HL-60/S4 (cell line): ENCODE measurements at regions not wholly inside any gene's neighbourhood (a gene's known extent, or its start where the extent isn't known, plus 50 kb on each side); places are given as distances from the start of the nearest gene placed in this dataset.
"Not testable (repeated sequence)": the region's sequence is repeated elsewhere in the genome, so short reads cannot be mapped to it uniquely, and the experiment has no call there.

ENCODE experiments used
- in situ Hi-C: fragments of 300-500 bp; cut with MboI; formaldehyde crosslinking; loops from 2 replicates; pipeline ENCODE4 v1.14.3; 2022; ENCODE audit warnings: low sequenced_read_pairs

- in situ Hi-C loops, result no loop called here
These were observed 99.0 kb upstream of the MRI1 start for GRCh38 chr19:13665125-13665905.

- in situ Hi-C loops, result no loop called here
These were observed 111.3 kb upstream of the MRI1 start for GRCh38 chr19:13652810-13653590.

- in situ Hi-C loops, result no loop called here
These were observed 117.6 kb upstream of the MRI1 start for GRCh38 chr19:13646758-13647157.

- in situ Hi-C loops, result no loop called here
These were observed 119.7 kb upstream of the MRI1 start for GRCh38 chr19:13644645-13645044.

- in situ Hi-C loops, result no loop called here
These were observed 123.7 kb upstream of the MRI1 start for GRCh38 chr19:13640611-13641010.

GRCh38 chr19:13639342-13639929, 124.9 kb upstream of the MRI1 start:
- in situ Hi-C loops, result no loop called here

GRCh38 chr19:13637664-13638063, 126.7 kb upstream of the MRI1 start:
- in situ Hi-C loops, result no loop called here

GRCh38 chr19:13634658-13635057, 128.4 kb upstream of the CACNA1A start:
- in situ Hi-C loops, result no loop called here

GRCh38 chr19:13633522-13633922, 127.2 kb upstream of the CACNA1A start:
- in situ Hi-C loops, result no loop called here

- in situ Hi-C loops, result no loop called here
These were observed 126.8 kb upstream of the CACNA1A start for GRCh38 chr19:13633109-13633508.

- in situ Hi-C loops, result not testable (repeated sequence)
These were observed 125.9 kb upstream of the CACNA1A start for GRCh38 chr19:13632164-13632563.

GRCh38 chr19:13629687-13630357, 123.5 kb upstream of the CACNA1A start:
- in situ Hi-C loops, result no loop called here

- in situ Hi-C loops, result no loop called here
These were observed 121.3 kb upstream of the CACNA1A start for GRCh38 chr19:13627531-13627930.

GRCh38 chr19:13623716-13624710, 117.7 kb upstream of the CACNA1A start:
- in situ Hi-C loops, result loop anchor here (25.0 kb wide), 1 partner anchor 438 kb away; the partner anchor contains the start of genes MISP3 and PALM3

GRCh38 chr19:13622766-13623715, 116.8 kb upstream of the CACNA1A start:
- in situ Hi-C loops, result loop anchor here (25.0 kb wide), 1 partner anchor 439 kb away; the partner anchor contains the start of genes MISP3 and PALM3

- in situ Hi-C loops, result loop anchor here (25.0 kb wide), 1 partner anchor 441 kb away; the partner anchor contains the start of genes MISP3 and PALM3
These were observed 115.1 kb upstream of the CACNA1A start for GRCh38 chr19:13621413-13621812.

- in situ Hi-C loops, result loop anchor here (25.0 kb wide), 1 partner anchor 443 kb away; the partner anchor contains the start of genes MISP3 and PALM3
These were observed 112.9 kb upstream of the CACNA1A start for GRCh38 chr19:13619203-13619632.

GRCh38 chr19:13615890-13616289, 109.6 kb upstream of the CACNA1A start:
- in situ Hi-C loops, result loop anchor here (25.0 kb wide), 1 partner anchor 446 kb away; the partner anchor contains the start of genes MISP3 and PALM3
